Frontal cortex (tissue), 3 donors: ENCODE measurements at regions not wholly inside any gene's neighbourhood (a gene's known extent, or its start where the extent isn't known, plus 50 kb on each side); places are given as distances from the start of the nearest gene placed in this dataset.
"Not testable (repeated sequence)": the region's sequence is repeated elsewhere in the genome, so short reads cannot be mapped to it uniquely, and the experiment has no call there.

Experiments used
- DNase-seq, 2 donors: peaks; one replicate each; pipeline ENCODE4 v3.0.0; 2012; ENCODE audit warnings: low spot score in 2 of 2
- FAIRE-seq: peaks from 2 replicates; lab custom pipeline; 2012; peaks lifted over from hg19 to GRCh38; lab: Jason Lieb, UNC
- donor health status: control.
- donor health status: control.
- donor health status: control.

- no peak for DNase-seq
- FAIRE-seq, result no peak
Measured at GRCh38 chrX:114097427-114097826, 486.5 kb upstream of the HTR2C start.

GRCh38 chrX:114095789-114096188, 488.1 kb upstream of the HTR2C start:
- FAIRE-seq, result no peak
- no peak for DNase-seq

GRCh38 chrX:114087543-114087942, 496.3 kb upstream of the HTR2C start:
- no peak for FAIRE-seq
- DNase-seq, result no peak

- no peak for DNase-seq
- no peak for FAIRE-seq
Measured at GRCh38 chrX:114077773-114078172, 506.1 kb upstream of the HTR2C start.

GRCh38 chrX:114075073-114075673, 508.7 kb upstream of the HTR2C start:
- DNase-seq (no peak), FAIRE-seq (peak; percentile 3)

- DNase-seq (no peak), FAIRE-seq (no peak)
Measured at GRCh38 chrX:114073926-114074325, 510.0 kb upstream of the HTR2C start.

- FAIRE-seq (no peak), DNase-seq (no peak)
Measured at GRCh38 chrX:114071412-114071811, 512.5 kb upstream of the HTR2C start.

GRCh38 chrX:114065577-114066223, 518.2 kb upstream of the HTR2C start:
- FAIRE-seq (no peak), DNase-seq (no peak)

- DNase-seq (no peak), FAIRE-seq (no peak)
Measured at GRCh38 chrX:114061226-114061625, 522.7 kb upstream of the HTR2C start.

- DNase-seq (no peak), FAIRE-seq (no peak)
Measured at GRCh38 chrX:114058988-114059418, 524.9 kb upstream of the HTR2C start.

- not testable (repeated sequence) for FAIRE-seq
Measured at GRCh38 chrX:114057422-114057821, 526.5 kb upstream of the HTR2C start.

GRCh38 chrX:114051667-114052315, 532.1 kb upstream of the HTR2C start:
- no peak for DNase-seq
- FAIRE-seq, result no peak

More at GRCh38 chrX:114057422-114057821, 526.5 kb upstream of the HTR2C start:
- DNase-seq, result not testable (repeated sequence)

- FAIRE-seq (no peak), DNase-seq (no peak)
Measured at GRCh38 chrX:114050075-114050796, 533.6 kb upstream of the HTR2C start.

- FAIRE-seq, result no peak
Measured at GRCh38 chrX:114049063-114049462, 534.8 kb upstream of the HTR2C start.

GRCh38 chrX:114047558-114047957, 536.3 kb upstream of the HTR2C start:
- DNase-seq (no peak), FAIRE-seq (no peak)

More at GRCh38 chrX:114049063-114049462, 534.8 kb upstream of the HTR2C start:
- DNase-seq, result no peak

- DNase-seq (no peak), FAIRE-seq (no peak)
Measured at GRCh38 chrX:114046695-114047279, 537.1 kb upstream of the HTR2C start.

GRCh38 chrX:114041470-114041869, 542.4 kb upstream of the HTR2C start:
- not testable (repeated sequence) for FAIRE-seq, DNase-seq

GRCh38 chrX:114040661-114041269, 543.1 kb upstream of the HTR2C start:
- FAIRE-seq, DNase-seq: not testable (repeated sequence)

GRCh38 chrX:114040111-114040510, 543.8 kb upstream of the HTR2C start:
- not testable (repeated sequence) for FAIRE-seq, DNase-seq

GRCh38 chrX:114038358-114038757, 545.5 kb upstream of the HTR2C start:
- no peak for DNase-seq
- no peak for FAIRE-seq
